ENCODE measurements at regions not wholly inside any gene's neighbourhood (a gene's known extent, or its start where the extent isn't known, plus 50 kb on each side); places are given as distances from the start of the nearest gene placed in this dataset.

DNA sequence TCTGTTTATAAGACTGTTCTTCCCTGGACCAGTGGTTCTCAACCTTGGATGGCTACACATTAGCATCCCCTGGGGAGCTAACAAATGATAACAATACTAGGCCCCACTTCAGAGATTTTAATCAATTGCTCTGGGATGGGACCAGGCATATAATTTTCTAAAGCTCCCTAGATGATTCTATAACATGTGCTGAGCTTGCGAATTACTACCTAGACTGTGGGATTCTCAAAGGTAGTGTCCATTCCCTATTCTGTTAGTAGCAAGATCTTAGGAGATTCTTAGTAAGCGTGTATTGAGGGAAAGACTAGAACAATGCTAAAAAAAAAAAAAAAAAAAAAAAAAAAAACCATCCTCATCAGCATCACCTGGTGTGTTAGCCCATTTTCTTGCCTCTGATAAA, 412.0 kb upstream of the CDH5 start:
- no peak for DNase-seq (ENCODE audit: low read depth in 6 of 9, low spot score in 9 of 9)
- Histone ChIP-seq H3K36me3 (ENCODE audit: control insufficient read depth in 2 of 2, insufficient read depth in 2 of 2, low read length in 1 of 2) (no peaks in the 10 kb centered on the region), H3K27me3 (ENCODE audit: control insufficient read depth in 2 of 2, insufficient read depth in 1 of 2, low read length in 1 of 2) (no peaks in the 10 kb centered on the region), H3K27ac (ENCODE audit: low read depth in 1 of 2, low read length in 1 of 2) (no peak overlapping the region), H3K9me3 (ENCODE audit: control insufficient read depth in 2 of 2, insufficient read depth in 1 of 2, low read length in 1 of 2) (no peaks in the 10 kb centered on the region), H3K4me3 (ENCODE audit: low read length in 2 of 2) (no peak overlapping the region), H3K4me1 (ENCODE audit: control insufficient read depth in 2 of 2, insufficient read depth in 2 of 2, low read length in 2 of 2) (no peaks in the 10 kb centered on the region)
- WGBS: 97% methylated on average over 2 of the region's 2 CpGs

DNA sequence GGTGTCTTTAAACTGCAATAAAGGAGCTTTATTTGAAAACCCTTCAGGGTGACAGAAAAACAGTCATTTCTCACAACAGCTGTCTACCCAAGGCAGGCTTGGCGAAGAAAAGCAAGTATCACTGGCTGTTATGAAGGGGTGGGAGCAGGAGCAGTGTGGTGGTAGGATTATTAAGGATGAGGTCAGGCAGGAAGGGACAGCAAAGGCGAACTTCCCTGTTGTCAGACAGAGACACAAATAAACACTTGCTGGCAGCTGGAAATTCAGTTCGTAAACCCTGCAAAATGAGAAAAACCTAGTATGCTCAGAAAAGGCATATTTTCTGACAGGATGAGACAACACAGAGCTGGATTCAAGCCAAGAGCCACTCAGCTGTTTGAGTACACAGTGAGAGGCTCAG, 416.3 kb upstream of the CDH5 start:
- WGBS: 81% methylated on average over 3 of the region's 3 CpGs
- DNase-seq (ENCODE audit: low read depth in 6 of 9, low spot score in 9 of 9): no peak
- H3K27me3 ChIP-seq (ENCODE audit: control insufficient read depth in 2 of 2, insufficient read depth in 1 of 2, low read length in 1 of 2): no peaks in the 10 kb centered on the region
- no peak overlapping the region for H3K27ac ChIP-seq (ENCODE audit: low read depth in 1 of 2, low read length in 1 of 2)
- H3K4me1 ChIP-seq (ENCODE audit: control insufficient read depth in 2 of 2, insufficient read depth in 2 of 2, low read length in 2 of 2): no peaks in the 10 kb centered on the region
- no peaks in the 10 kb centered on the region for H3K36me3 ChIP-seq (ENCODE audit: control insufficient read depth in 2 of 2, insufficient read depth in 2 of 2, low read length in 1 of 2)
- no peaks in the 10 kb centered on the region for H3K9me3 ChIP-seq (ENCODE audit: control insufficient read depth in 2 of 2, insufficient read depth in 1 of 2, low read length in 1 of 2)
- no peak overlapping the region for H3K4me3 ChIP-seq (ENCODE audit: low read length in 2 of 2)

DNA sequence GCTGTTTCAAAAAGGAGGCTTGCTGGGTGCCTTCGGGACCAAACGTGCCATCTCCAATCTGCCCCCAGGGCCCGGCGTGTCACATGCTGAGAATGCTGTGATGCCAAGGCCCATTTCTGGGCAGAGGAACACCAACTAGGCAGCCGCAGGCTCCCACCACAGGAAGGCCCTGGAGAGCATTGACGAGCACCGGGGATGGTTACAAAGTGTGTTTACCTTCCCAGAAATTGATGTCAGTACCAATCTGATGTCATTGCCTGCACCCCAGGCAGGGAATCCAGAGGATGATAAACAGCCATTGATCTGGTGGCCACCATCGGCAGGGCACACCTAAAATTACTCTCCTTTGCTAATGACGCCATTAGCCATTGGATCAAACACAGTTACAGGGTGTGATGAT, 418.1 kb upstream of the CDH5 start:
- Histone ChIP-seq H3K4me1 (ENCODE audit: control insufficient read depth in 2 of 2, insufficient read depth in 2 of 2, low read length in 2 of 2) (no peaks in the 10 kb centered on the region), H3K27ac (ENCODE audit: low read depth in 1 of 2, low read length in 1 of 2) (no peak overlapping the region), H3K36me3 (ENCODE audit: control insufficient read depth in 2 of 2, insufficient read depth in 2 of 2, low read length in 1 of 2) (no peaks in the 10 kb centered on the region), H3K4me3 (ENCODE audit: low read length in 2 of 2) (no peak overlapping the region), H3K27me3 (ENCODE audit: control insufficient read depth in 2 of 2, insufficient read depth in 1 of 2, low read length in 1 of 2) (no peaks in the 10 kb centered on the region), H3K9me3 (ENCODE audit: control insufficient read depth in 2 of 2, insufficient read depth in 1 of 2, low read length in 1 of 2) (no peaks in the 10 kb centered on the region)
- no peak for DNase-seq (ENCODE audit: low read depth in 6 of 9, low spot score in 9 of 9)
- WGBS: 94% methylated on average over 9 of the region's 9 CpGs

DNA sequence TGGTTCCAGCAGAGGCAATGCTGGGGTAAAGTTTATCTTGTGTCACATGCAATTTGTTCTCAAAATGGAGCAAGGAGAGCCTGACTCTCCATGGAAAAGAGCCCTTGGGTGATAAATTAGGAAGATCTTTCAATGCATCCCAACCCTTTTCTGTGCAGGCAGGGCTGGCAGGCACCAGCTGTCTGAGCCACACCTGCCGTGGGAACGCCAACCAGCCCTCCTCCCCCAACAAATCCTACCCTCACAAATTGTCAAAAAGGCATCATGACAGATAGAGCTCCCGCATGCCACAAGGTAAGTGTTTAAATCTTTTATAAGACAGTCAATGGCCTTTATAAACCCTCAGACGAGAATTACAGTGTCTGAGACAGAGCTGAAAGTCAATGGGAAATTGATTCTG, 418.5 kb upstream of the CDH5 start:
- no peak overlapping the region for H3K4me3 ChIP-seq (ENCODE audit: low read length in 2 of 2)
- H3K4me1 ChIP-seq (ENCODE audit: control insufficient read depth in 2 of 2, insufficient read depth in 2 of 2, low read length in 2 of 2): no peaks in the 10 kb centered on the region
- WGBS: 92% methylated on average over 4 of the region's 4 CpGs
- no peaks in the 10 kb centered on the region for H3K27me3 ChIP-seq (ENCODE audit: control insufficient read depth in 2 of 2, insufficient read depth in 1 of 2, low read length in 1 of 2)
- H3K36me3 ChIP-seq (ENCODE audit: control insufficient read depth in 2 of 2, insufficient read depth in 2 of 2, low read length in 1 of 2): no peaks in the 10 kb centered on the region
- H3K9me3 ChIP-seq (ENCODE audit: control insufficient read depth in 2 of 2, insufficient read depth in 1 of 2, low read length in 1 of 2): no peaks in the 10 kb centered on the region
- DNase-seq (ENCODE audit: low read depth in 6 of 9, low spot score in 9 of 9): no peak
- H3K27ac ChIP-seq (ENCODE audit: low read depth in 1 of 2, low read length in 1 of 2): no peak overlapping the region

DNA sequence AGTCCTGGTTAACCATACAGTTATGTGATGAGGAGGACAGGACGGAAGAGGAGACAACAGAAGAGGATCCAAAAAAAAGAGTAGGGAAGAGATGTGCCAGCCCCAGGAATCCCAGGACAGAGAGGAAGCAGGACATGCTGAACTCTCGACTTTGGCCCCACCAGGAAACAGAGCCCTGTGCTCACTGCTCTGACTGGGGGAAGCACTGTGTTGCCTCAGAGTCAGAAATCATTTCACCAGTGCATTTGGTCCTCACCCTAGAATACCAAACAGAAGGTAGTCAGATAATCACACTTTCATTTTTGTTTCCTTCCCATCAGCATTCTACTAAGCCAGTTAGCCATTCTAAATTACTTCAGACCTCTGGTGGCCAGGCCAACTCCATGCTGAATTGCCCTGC, 421.0 kb upstream of the CDH5 start:
- Histone ChIP-seq H3K9me3 (ENCODE audit: control insufficient read depth in 2 of 2, insufficient read depth in 1 of 2, low read length in 1 of 2) (no peaks in the 10 kb centered on the region), H3K27me3 (ENCODE audit: control insufficient read depth in 2 of 2, insufficient read depth in 1 of 2, low read length in 1 of 2) (no peaks in the 10 kb centered on the region), H3K4me1 (ENCODE audit: control insufficient read depth in 2 of 2, insufficient read depth in 2 of 2, low read length in 2 of 2) (no peaks in the 10 kb centered on the region), H3K36me3 (ENCODE audit: control insufficient read depth in 2 of 2, insufficient read depth in 2 of 2, low read length in 1 of 2) (no peaks in the 10 kb centered on the region), H3K27ac (ENCODE audit: low read depth in 1 of 2, low read length in 1 of 2) (no peak overlapping the region), H3K4me3 (ENCODE audit: low read length in 2 of 2) (no peak overlapping the region)
- WGBS: 57% methylated on average over 2 of the region's 2 CpGs
- DNase-seq (ENCODE audit: low read depth in 6 of 9, low spot score in 9 of 9): no peak

DNA sequence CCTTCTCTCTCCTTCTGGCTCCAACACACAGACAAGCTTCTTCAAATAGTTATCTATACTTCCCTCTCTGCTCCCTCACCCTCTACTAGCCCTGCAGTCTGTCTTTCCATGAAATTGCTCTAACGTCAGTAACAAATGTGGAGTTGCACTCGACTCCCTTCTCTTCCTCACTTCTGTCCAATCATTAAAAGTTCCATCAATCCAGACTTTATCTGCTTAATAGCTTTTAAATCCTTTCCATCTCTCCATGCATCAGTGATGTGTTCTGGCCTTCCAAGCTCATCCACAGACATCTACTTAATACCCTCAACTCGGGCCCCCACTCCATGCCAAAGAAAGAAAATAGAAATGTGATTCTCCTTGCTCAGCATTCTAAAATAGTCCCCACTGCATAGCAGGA, 422.1 kb upstream of the CDH5 start:
- H3K9me3 ChIP-seq (ENCODE audit: control insufficient read depth in 2 of 2, insufficient read depth in 1 of 2, low read length in 1 of 2): no peaks in the 10 kb centered on the region
- 48% methylated on average over 3 of the region's 3 CpGs for whole genome bisulfite sequencing
- no peaks in the 10 kb centered on the region for H3K4me1 ChIP-seq (ENCODE audit: control insufficient read depth in 2 of 2, insufficient read depth in 2 of 2, low read length in 2 of 2)
- H3K4me3 ChIP-seq (ENCODE audit: low read length in 2 of 2): no peak overlapping the region
- H3K27me3 ChIP-seq (ENCODE audit: control insufficient read depth in 2 of 2, insufficient read depth in 1 of 2, low read length in 1 of 2): no peaks in the 10 kb centered on the region
- no peak overlapping the region for H3K27ac ChIP-seq (ENCODE audit: low read depth in 1 of 2, low read length in 1 of 2)
- DNase-seq (ENCODE audit: low read depth in 6 of 9, low spot score in 9 of 9): no peak
- H3K36me3 ChIP-seq (ENCODE audit: control insufficient read depth in 2 of 2, insufficient read depth in 2 of 2, low read length in 1 of 2): no peaks in the 10 kb centered on the region

DNA sequence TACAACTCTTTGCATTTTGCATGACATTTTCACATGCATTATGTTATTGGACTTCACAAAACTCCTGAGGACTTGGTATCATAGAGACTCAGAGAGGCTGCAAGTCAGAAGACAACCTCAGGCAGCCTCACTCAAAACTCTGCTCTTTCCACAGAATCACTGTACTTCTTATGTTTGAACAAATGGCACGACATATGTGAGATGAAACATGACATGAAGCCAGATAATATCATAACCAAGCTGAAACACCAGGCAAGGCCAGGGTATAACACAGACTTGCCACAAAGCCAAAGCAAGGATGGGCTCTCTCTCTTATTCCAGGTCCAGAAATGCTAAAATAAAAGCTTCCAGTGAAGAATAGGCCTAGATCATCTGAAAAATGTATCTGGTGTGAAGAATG, 425.8 kb upstream of the CDH5 start:
- Histone ChIP-seq H3K27ac (ENCODE audit: low read depth in 1 of 2, low read length in 1 of 2) (no peak overlapping the region), H3K4me1 (ENCODE audit: control insufficient read depth in 2 of 2, insufficient read depth in 2 of 2, low read length in 2 of 2) (no peaks in the 10 kb centered on the region), H3K36me3 (ENCODE audit: control insufficient read depth in 2 of 2, insufficient read depth in 2 of 2, low read length in 1 of 2) (no peaks in the 10 kb centered on the region), H3K4me3 (ENCODE audit: low read length in 2 of 2) (no peak overlapping the region), H3K9me3 (ENCODE audit: control insufficient read depth in 2 of 2, insufficient read depth in 1 of 2, low read length in 1 of 2) (no peaks in the 10 kb centered on the region), H3K27me3 (ENCODE audit: control insufficient read depth in 2 of 2, insufficient read depth in 1 of 2, low read length in 1 of 2) (no peaks in the 10 kb centered on the region)
- WGBS: 82% methylated on average over 1 of the region's 1 CpG
- DNase-seq (ENCODE audit: low read depth in 6 of 9, low spot score in 9 of 9): no peak

DNA sequence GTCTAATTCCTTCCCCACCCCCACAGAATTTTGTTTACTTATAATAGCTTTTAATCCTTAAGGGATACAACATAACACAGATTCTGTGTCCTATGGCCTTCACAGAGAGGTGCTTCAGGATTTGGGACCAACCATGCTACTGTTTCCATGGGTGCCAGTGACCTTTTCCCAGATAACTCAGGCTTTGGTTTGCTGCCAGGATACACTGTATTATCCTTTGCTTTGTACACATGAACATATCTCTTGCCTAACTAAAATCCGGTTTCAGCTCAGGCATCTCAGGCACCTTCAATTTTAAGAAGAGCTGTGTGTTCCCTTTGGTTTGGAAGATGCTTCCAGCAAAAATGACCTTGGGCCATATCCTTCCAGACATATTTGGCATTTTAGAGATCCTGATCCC, 428.4 kb upstream of the CDH5 start:
- H3K27ac ChIP-seq (ENCODE audit: low read depth in 1 of 2, low read length in 1 of 2): no peak overlapping the region
- DNase-seq (ENCODE audit: low read depth in 6 of 9, low spot score in 9 of 9): no peak
- 97% methylated on average over 1 of the region's 1 CpG for WGBS
- no peaks in the 10 kb centered on the region for H3K4me1 ChIP-seq (ENCODE audit: control insufficient read depth in 2 of 2, insufficient read depth in 2 of 2, low read length in 2 of 2)
- no peaks in the 10 kb centered on the region for H3K9me3 ChIP-seq (ENCODE audit: control insufficient read depth in 2 of 2, insufficient read depth in 1 of 2, low read length in 1 of 2)
- H3K4me3 ChIP-seq (ENCODE audit: low read length in 2 of 2): no peak overlapping the region
- no peaks in the 10 kb centered on the region for H3K36me3 ChIP-seq (ENCODE audit: control insufficient read depth in 2 of 2, insufficient read depth in 2 of 2, low read length in 1 of 2)
- no peaks in the 10 kb centered on the region for H3K27me3 ChIP-seq (ENCODE audit: control insufficient read depth in 2 of 2, insufficient read depth in 1 of 2, low read length in 1 of 2)

DNA sequence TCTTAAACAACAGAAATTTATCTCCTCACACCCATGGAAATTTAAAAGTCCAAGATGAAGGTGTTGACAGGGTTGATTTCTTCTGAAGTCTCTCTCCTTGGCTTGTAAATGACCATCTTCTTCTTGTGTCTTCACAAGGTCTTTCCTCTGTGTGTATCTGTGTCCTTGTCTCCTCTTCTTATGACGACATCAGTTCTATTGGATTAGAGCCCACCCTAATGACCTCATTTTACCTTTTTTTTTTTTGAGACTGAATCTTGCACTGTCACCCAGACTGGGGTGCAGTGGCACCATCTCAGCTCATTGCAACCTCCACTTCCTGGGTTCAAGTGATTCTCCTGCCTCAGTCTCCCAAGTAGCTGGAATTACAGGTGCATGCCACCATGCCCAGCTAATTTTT, 429.0 kb upstream of the CDH5 start:
- no peaks in the 10 kb centered on the region for H3K27me3 ChIP-seq (ENCODE audit: control insufficient read depth in 2 of 2, insufficient read depth in 1 of 2, low read length in 1 of 2)
- no peak for DNase-seq (ENCODE audit: low read depth in 6 of 9, low spot score in 9 of 9)

DNA sequence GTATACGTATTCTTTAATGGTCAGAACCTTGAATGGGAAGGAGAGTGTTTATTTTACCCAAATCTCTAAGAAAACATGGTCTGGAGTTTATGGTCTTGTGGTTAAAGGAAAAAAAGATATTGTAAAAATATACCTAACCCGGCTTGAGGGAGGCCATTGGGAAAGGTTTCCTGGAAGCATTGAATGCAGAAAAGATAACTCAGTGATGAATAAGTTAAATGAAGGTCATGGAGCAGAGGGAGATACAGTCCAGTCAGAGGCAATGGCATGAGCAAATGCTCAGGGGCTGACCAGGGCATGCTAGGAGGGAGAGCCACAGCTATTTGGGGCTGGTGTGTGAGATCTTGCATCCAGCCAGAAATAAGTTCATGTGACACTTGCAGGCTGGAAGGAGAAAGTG, 430.4 kb upstream of the CDH5 start:
- DNase-seq (ENCODE audit: low read depth in 6 of 9, low spot score in 9 of 9): no peak
- WGBS: 63% methylated on average over 2 of the region's 2 CpGs
- H3K9me3 ChIP-seq (ENCODE audit: control insufficient read depth in 2 of 2, insufficient read depth in 1 of 2, low read length in 1 of 2): no peaks in the 10 kb centered on the region

More for the DNA sequence above, 429.0 kb upstream of the CDH5 start:
- Histone ChIP-seq H3K27ac (ENCODE audit: low read depth in 1 of 2, low read length in 1 of 2) (no peak overlapping the region), H3K9me3 (ENCODE audit: control insufficient read depth in 2 of 2, insufficient read depth in 1 of 2, low read length in 1 of 2) (no peaks in the 10 kb centered on the region), H3K4me1 (ENCODE audit: control insufficient read depth in 2 of 2, insufficient read depth in 2 of 2, low read length in 2 of 2) (no peaks in the 10 kb centered on the region), H3K4me3 (ENCODE audit: low read length in 2 of 2) (no peak overlapping the region), H3K36me3 (ENCODE audit: control insufficient read depth in 2 of 2, insufficient read depth in 2 of 2, low read length in 1 of 2) (no peaks in the 10 kb centered on the region)
- WGBS: 89% methylated on average over 1 of the region's 1 CpG

More for the DNA sequence above, 430.4 kb upstream of the CDH5 start:
- H3K27me3 ChIP-seq (ENCODE audit: control insufficient read depth in 2 of 2, insufficient read depth in 1 of 2, low read length in 1 of 2): no peaks in the 10 kb centered on the region
- H3K27ac ChIP-seq (ENCODE audit: low read depth in 1 of 2, low read length in 1 of 2): no peak overlapping the region
- no peaks in the 10 kb centered on the region for H3K4me1 ChIP-seq (ENCODE audit: control insufficient read depth in 2 of 2, insufficient read depth in 2 of 2, low read length in 2 of 2)
- no peak overlapping the region for H3K4me3 ChIP-seq (ENCODE audit: low read length in 2 of 2)
- no peaks in the 10 kb centered on the region for H3K36me3 ChIP-seq (ENCODE audit: control insufficient read depth in 2 of 2, insufficient read depth in 2 of 2, low read length in 1 of 2)
